IMR-90 (cell line): ENCODE measurements at regions not wholly inside any gene's neighbourhood (a gene's known extent, or its start where the extent isn't known, plus 50 kb on each side); places are given as distances from the start of the nearest gene placed in this dataset.

Experiments used
- ATAC-seq: fragments of 200-7000 bp; cut with Tn5 transposase; 2 replicates; pipeline ENCODE4 v1.9.1; 2020; ENCODE audit warnings: low read depth, mild to moderate bottlenecking, moderate library complexity
- BruUV-seq: library from RNA; stranded (reverse); fragments of 400-500 nt; replicated peaks from 2 replicates; lab custom pipeline; 2021; lab: Mats Ljungman, UMichigan
- CTCF ChIA-PET: fragments of 300-600 bp; formaldehyde crosslinking; extraction: SDS; loops from one replicate; lab custom pipeline; 2021; ENCODE audit warnings: antibody characterized with exemption; lab: Yijun Ruan, JAX
- POLR2A ChIA-PET: fragments of 300-600 bp; sonication (Branson Sonifier 250); formaldehyde crosslinking; loops from one replicate; lab custom pipeline; 2022; ENCODE audit warnings: antibody characterized with exemption; ENCODE audit not compliant: unreplicated experiment; lab: Charles Lee
- DNase-seq: peaks from one replicate; pipeline ENCODE4 v3.0.0; 2013
- H2AFZ ChIP-seq: replicated peaks from 2 replicates; pipeline ENCODE3; 2013; ENCODE audit warnings: low read length, mild to moderate bottlenecking; ENCODE audit not compliant: poor library complexity
- H2AK5ac ChIP-seq: 2 replicates; pipeline ENCODE4 v1.6.1; 2013; ENCODE audit warnings: low read depth, low read length, inconsistent platforms
- H2AK9ac ChIP-seq: replicated peaks from 2 replicates; pipeline ENCODE3; 2013; ENCODE audit warnings: mild to moderate bottlenecking, low read depth, low read length, moderate library complexity; ENCODE audit not compliant: poor library complexity
- H2BK120ac ChIP-seq: 2 replicates; pipeline ENCODE4 v1.6.1; 2013; ENCODE audit warnings: low read depth, low read length, inconsistent platforms
- H2BK15ac ChIP-seq: 3 replicates; pipeline ENCODE4 v1.6.1; 2013; ENCODE audit warnings: low read depth, low read length, inconsistent platforms
- H2BK20ac ChIP-seq: 2 replicates; pipeline ENCODE4 v1.6.1; 2013; ENCODE audit warnings: low read depth, mild to moderate bottlenecking, inconsistent platforms, low read length, moderate library complexity
- H2BK5ac ChIP-seq: 2 replicates; pipeline ENCODE4 v1.6.1; 2013; ENCODE audit warnings: mild to moderate bottlenecking, low read depth, low read length, inconsistent platforms; ENCODE audit not compliant: poor library complexity, severe bottlenecking
- H3K14ac ChIP-seq: replicated peaks from 2 replicates; pipeline ENCODE4 v1.6.1; 2013; ENCODE audit warnings: low read depth, low read length, inconsistent platforms
- H3K18ac ChIP-seq: 2 replicates; pipeline ENCODE4 v1.6.1; 2013; ENCODE audit warnings: low read depth, low read length, control low read depth
- H3K23ac ChIP-seq: 2 replicates; pipeline ENCODE4 v1.6.1; 2013; ENCODE audit warnings: low read depth, low read length, inconsistent platforms
- H3K27ac ChIP-seq: 2 replicates; pipeline ENCODE4 v1.5.1; 2013; ENCODE audit warnings: mild to moderate bottlenecking, control low read depth, low read length; ENCODE audit not compliant: insufficient read depth
- H3K27me3 ChIP-seq: 2 replicates; pipeline ENCODE4 v1.6.1; 2013; ENCODE audit warnings: low read length; ENCODE audit not compliant: control insufficient read depth, insufficient read depth
- H3K36me3 ChIP-seq: 2 replicates; pipeline ENCODE4 v1.6.1; 2013; ENCODE audit warnings: low read length, mixed read lengths; ENCODE audit not compliant: control insufficient read depth, insufficient read depth
- H3K4ac ChIP-seq: 2 replicates; pipeline ENCODE4 v1.6.1; 2013; ENCODE audit warnings: low read depth, low read length, inconsistent platforms
- H3K4me1 ChIP-seq: 2 replicates; pipeline ENCODE4 v1.6.1; 2013; ENCODE audit warnings: low read length, mixed read lengths; ENCODE audit not compliant: control insufficient read depth, insufficient read depth
- H3K4me2 ChIP-seq: 2 replicates; pipeline ENCODE4 v1.6.1; 2013; ENCODE audit warnings: low read depth, mild to moderate bottlenecking, control low read depth, low read length, moderate library complexity
- H3K4me3 ChIP-seq: 2 replicates; pipeline ENCODE4 v1.5.1; 2013; ENCODE audit warnings: low read depth, mild to moderate bottlenecking, control low read depth, low read length, moderate library complexity; ENCODE audit not compliant: insufficient read depth
- H3K56ac ChIP-seq: 2 replicates; pipeline ENCODE4 v1.6.1; 2013; ENCODE audit warnings: low read length, inconsistent platforms; ENCODE audit not compliant: insufficient read depth; ENCODE audit errors: extremely low read depth
- H3K79me1 ChIP-seq, 2 experiments: 2 replicates each; pipeline ENCODE4 v1.6.1; 2013; ENCODE audit warnings: low read length in 2 of 2, inconsistent platforms in 1 of 2, low read depth in 1 of 2
- H3K9ac ChIP-seq: 2 replicates; pipeline ENCODE4 v1.6.1; 2013; ENCODE audit warnings: low read depth, low read length, control low read depth
- H3K9me1 ChIP-seq: 2 replicates; pipeline ENCODE4 v1.6.1; 2013; ENCODE audit warnings: low read length, inconsistent platforms; ENCODE audit not compliant: insufficient read depth
- H3K9me3 ChIP-seq: 2 replicates; pipeline ENCODE4 v1.6.1; 2013; ENCODE audit warnings: low read length; ENCODE audit not compliant: control insufficient read depth, insufficient read depth
- H4K20me1 ChIP-seq: 2 replicates; pipeline ENCODE4 v1.6.1; 2013; ENCODE audit warnings: low read length, inconsistent platforms; ENCODE audit not compliant: insufficient read depth
- H4K5ac ChIP-seq: 2 replicates; pipeline ENCODE4 v1.6.1; 2013; ENCODE audit warnings: mild to moderate bottlenecking, low read depth, low read length, control low read depth
- H4K8ac ChIP-seq, 2 experiments: 2 replicates each; pipeline ENCODE4 v1.6.1; 2013; ENCODE audit warnings: low read depth in 2 of 2, low read length in 2 of 2, control low read depth in 1 of 2, inconsistent platforms in 1 of 2
- H4K91ac ChIP-seq: 2 replicates; pipeline ENCODE4 v1.6.1; 2013; ENCODE audit warnings: low read depth, low read length, inconsistent platforms; ENCODE audit not compliant: insufficient read depth
- BHLHE40 ChIP-seq: fragments of 150-350 bp; IDR thresholded peaks from 2 replicates; pipeline ENCODE4 v1.6.1; 2016; ENCODE audit warnings: mild to moderate bottlenecking, low read depth, low read length
- CHD1 ChIP-seq: IDR thresholded peaks from 2 replicates; pipeline ENCODE4 v1.6.1; 2012; ENCODE audit warnings: low read depth, low read length, improper control_type of control experiment
- FOS ChIP-seq: fragments of 150-350 bp; IDR thresholded peaks from 2 replicates; pipeline ENCODE4 v1.6.1; 2016; ENCODE audit warnings: low read depth, low read length
- MAFK ChIP-seq: IDR thresholded peaks from 2 replicates; pipeline ENCODE4 v1.6.1; 2012; ENCODE audit warnings: low read depth, low read length, improper control_type of control experiment
- NFE2L2 ChIP-seq: fragments of 150-350 bp; IDR thresholded peaks from 2 replicates; pipeline ENCODE4 v1.6.1; 2016; ENCODE audit warnings: low read depth, mild to moderate bottlenecking, low read length
- WGBS, 2 experiments: methylation state at CpG; one replicate each; pipeline versions ENCODE4 v1.1.5 to v1.1.7; 2013; ENCODE audit warnings: missing lambda C conversion rate in 2 of 2; ENCODE audit not compliant: insufficient read length in 1 of 2; ENCODE audit errors: extremely low coverage in 2 of 2; 5-methylcytosine and 5-hydroxymethylcytosine counted together
- dilution Hi-C: fragments of 300-500 bp; cut with HindIII; formaldehyde crosslinking; loops from one replicate; pipeline ENCODE4 v1.14.3; 2018; ENCODE audit warnings: low sequenced_read_pairs; ENCODE audit not compliant: unreplicated experiment
- in situ Hi-C: fragments of 300-500 bp; cut with MboI; formaldehyde crosslinking; loops from 3 replicates; pipeline ENCODE4 v1.14.3; 2019; ENCODE audit warnings: low sequenced_read_pairs, inconsistent platforms, mixed read lengths
- intact Hi-C: fragments of 100-400 bp; cut with micrococcal nuclease; formaldehyde crosslinking; loops from 2 replicates; pipeline ENCODE4 v1.10.0; 2022
- TF ChIP-seq, protein P1 (sequence below): fragments of 150-350 bp; IDR thresholded peaks from 2 replicates; pipeline ENCODE4 v1.6.1; 2017; ENCODE audit warnings: mild to moderate bottlenecking, antibody characterized with exemption, low read length, low read depth
- TF ChIP-seq, protein P2 (sequence below): conservative IDR thresholded peaks from 2 replicates; pipeline ENCODE4 v1.5.1; 2012; ENCODE audit warnings: mild to moderate bottlenecking, low read depth, low read length, improper control_type of control experiment
- TF ChIP-seq, protein P3 (sequence below): fragments of 150-350 bp; IDR thresholded peaks from 2 replicates; pipeline ENCODE4 v1.6.1; 2016; ENCODE audit warnings: low read depth, mild to moderate bottlenecking, low read length, moderate library complexity, borderline replicate concordance

DNA sequence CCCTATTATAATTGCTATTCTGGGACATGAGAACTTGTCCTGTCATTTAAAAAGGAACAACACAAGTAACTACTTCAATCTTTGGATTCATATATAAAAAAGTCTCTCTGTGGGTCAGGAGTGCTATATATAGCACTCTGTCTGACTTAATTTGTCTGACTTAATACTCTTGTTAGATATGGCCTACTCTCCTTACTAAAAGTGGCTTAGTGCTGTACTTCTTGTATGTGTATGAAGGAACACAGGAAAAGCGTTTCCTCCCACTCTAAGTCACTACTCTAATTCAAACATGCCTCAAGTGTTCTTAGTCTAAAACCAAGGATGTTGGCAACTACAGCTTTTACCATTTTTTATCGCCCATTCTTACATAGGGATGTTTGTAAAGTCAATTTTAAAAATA lies 255.2 kb upstream of the ROBO1 start:
- no peak overlapping the region for H2AK9ac ChIP-seq
- no peak overlapping the region for H3K56ac ChIP-seq
- no peak overlapping the region for H3K23ac ChIP-seq
- no peaks in the 10 kb centered on the region for H3K79me1 ChIP-seq
- H4K8ac ChIP-seq, result no peak overlapping the region
- intact Hi-C loops, result no loop called here
- CTCF ChIA-PET, result no interaction called here
- BruUV-seq, result no TSS peak
- H3K18ac ChIP-seq, result no peak overlapping the region
- TF ChIP-seq, protein P1, sequence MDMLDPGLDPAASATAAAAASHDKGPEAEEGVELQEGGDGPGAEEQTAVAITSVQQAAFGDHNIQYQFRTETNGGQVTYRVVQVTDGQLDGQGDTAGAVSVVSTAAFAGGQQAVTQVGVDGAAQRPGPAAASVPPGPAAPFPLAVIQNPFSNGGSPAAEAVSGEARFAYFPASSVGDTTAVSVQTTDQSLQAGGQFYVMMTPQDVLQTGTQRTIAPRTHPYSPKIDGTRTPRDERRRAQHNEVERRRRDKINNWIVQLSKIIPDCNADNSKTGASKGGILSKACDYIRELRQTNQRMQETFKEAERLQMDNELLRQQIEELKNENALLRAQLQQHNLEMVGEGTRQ, result no peak
- TF ChIP-seq MAFK (no peak), NFE2L2 (no peak), BHLHE40 (no peak), CHD1 (no peak), FOS (no peak)
- TF ChIP-seq, protein P2, sequence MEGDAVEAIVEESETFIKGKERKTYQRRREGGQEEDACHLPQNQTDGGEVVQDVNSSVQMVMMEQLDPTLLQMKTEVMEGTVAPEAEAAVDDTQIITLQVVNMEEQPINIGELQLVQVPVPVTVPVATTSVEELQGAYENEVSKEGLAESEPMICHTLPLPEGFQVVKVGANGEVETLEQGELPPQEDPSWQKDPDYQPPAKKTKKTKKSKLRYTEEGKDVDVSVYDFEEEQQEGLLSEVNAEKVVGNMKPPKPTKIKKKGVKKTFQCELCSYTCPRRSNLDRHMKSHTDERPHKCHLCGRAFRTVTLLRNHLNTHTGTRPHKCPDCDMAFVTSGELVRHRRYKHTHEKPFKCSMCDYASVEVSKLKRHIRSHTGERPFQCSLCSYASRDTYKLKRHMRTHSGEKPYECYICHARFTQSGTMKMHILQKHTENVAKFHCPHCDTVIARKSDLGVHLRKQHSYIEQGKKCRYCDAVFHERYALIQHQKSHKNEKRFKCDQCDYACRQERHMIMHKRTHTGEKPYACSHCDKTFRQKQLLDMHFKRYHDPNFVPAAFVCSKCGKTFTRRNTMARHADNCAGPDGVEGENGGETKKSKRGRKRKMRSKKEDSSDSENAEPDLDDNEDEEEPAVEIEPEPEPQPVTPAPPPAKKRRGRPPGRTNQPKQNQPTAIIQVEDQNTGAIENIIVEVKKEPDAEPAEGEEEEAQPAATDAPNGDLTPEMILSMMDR, result no peak
- TF ChIP-seq, protein P3, sequence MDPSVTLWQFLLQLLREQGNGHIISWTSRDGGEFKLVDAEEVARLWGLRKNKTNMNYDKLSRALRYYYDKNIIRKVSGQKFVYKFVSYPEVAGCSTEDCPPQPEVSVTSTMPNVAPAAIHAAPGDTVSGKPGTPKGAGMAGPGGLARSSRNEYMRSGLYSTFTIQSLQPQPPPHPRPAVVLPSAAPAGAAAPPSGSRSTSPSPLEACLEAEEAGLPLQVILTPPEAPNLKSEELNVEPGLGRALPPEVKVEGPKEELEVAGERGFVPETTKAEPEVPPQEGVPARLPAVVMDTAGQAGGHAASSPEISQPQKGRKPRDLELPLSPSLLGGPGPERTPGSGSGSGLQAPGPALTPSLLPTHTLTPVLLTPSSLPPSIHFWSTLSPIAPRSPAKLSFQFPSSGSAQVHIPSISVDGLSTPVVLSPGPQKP, result no peak
- no peak overlapping the region for H2AFZ ChIP-seq
- H2AK5ac ChIP-seq, result no peak overlapping the region
- no peak overlapping the region for H2BK5ac ChIP-seq
- dilution Hi-C loops, result no loop called here
- H4K20me1 ChIP-seq, result no peaks in the 10 kb centered on the region
- WGBS, 2 experiments, result no CpG with 5 or more reads among the region's 2 CpGs
- no peaks in the 10 kb centered on the region for H3K36me3 ChIP-seq
- no peak overlapping the region for H3K14ac ChIP-seq
- in situ Hi-C loops, result no loop called here
- no peak overlapping the region for H4K91ac ChIP-seq
- peaks cover 2% of the 10 kb centered on the region; the same call in 1 of the 2 replicates for H3K9me3 ChIP-seq
- no peaks in the 10 kb centered on the region for H3K9me1 ChIP-seq
- no peaks in the 10 kb centered on the region for H3K4me1 ChIP-seq
- no peak overlapping the region for H2BK120ac ChIP-seq
- H4K5ac ChIP-seq, result no peak overlapping the region
- no peak overlapping the region for H3K4me2 ChIP-seq
- no peak overlapping the region for H2BK20ac ChIP-seq
- DNase-seq (no peak), ATAC-seq (no peak)
- POLR2A ChIA-PET, result no interaction called here
- no peaks in the 10 kb centered on the region for H3K27me3 ChIP-seq
- H2BK15ac ChIP-seq, result no peak overlapping the region
- H3K4ac ChIP-seq, result no peak overlapping the region
- no peak overlapping the region for H3K4me3 ChIP-seq
- no peak overlapping the region for H3K9ac ChIP-seq
- H3K27ac ChIP-seq, result no peak overlapping the region
